SK-N-SH (cell line): ENCODE measurements at regions not wholly inside any gene's neighbourhood (a gene's known extent, or its start where the extent isn't known, plus 50 kb on each side); places are given as distances from the start of the nearest gene placed in this dataset.

ENCODE experiments used
- CHD2 ChIP-seq: fragments of 150-350 bp; IDR thresholded peaks from 2 replicates; pipeline ENCODE4 v1.6.1; 2018; ENCODE audit warnings: low read length; ENCODE audit not compliant: partially characterized antibody
- EP300 ChIP-seq, 2 experiments: IDR thresholded peaks; 2 replicates each; pipeline versions ENCODE4 v1.4.0 to v1.6.1; 2012; ENCODE audit warnings: borderline replicate concordance in 1 of 2, low read depth in 1 of 2, low read length in 1 of 2
- FOXM1 ChIP-seq: IDR thresholded peaks from 2 replicates; pipeline ENCODE4 v1.4.0; 2012; ENCODE audit warnings: low read depth, mild to moderate bottlenecking
- JUND ChIP-seq: IDR thresholded peaks from 2 replicates; pipeline ENCODE4 v1.4.0; 2012
- MXI1 ChIP-seq: IDR thresholded peaks from 2 replicates; pipeline ENCODE4 v1.6.1; 2012; ENCODE audit warnings: mild to moderate bottlenecking, low read depth, low read length, improper control_type of control experiment
- POLR2AphosphoS5 ChIP-seq: IDR thresholded peaks from 2 replicates; pipeline ENCODE4 v1.6.1; 2012; ENCODE audit warnings: low read depth, low read length
- SIN3A ChIP-seq: IDR thresholded peaks from 2 replicates; pipeline ENCODE4 v1.6.1; 2012; ENCODE audit warnings: low read depth, mild to moderate bottlenecking, low read length, moderate library complexity, borderline replicate concordance
- TAF1 ChIP-seq: IDR thresholded peaks from 2 replicates; pipeline ENCODE4 v1.6.1; 2012; ENCODE audit warnings: low read depth, mild to moderate bottlenecking, low read length, moderate library complexity, borderline replicate concordance
- TCF12 ChIP-seq: IDR thresholded peaks from 2 replicates; pipeline ENCODE4 v1.4.0; 2012
- YY1 ChIP-seq: IDR thresholded peaks from 2 replicates; pipeline ENCODE4 v1.4.0; 2012; ENCODE audit warnings: low read depth, mild to moderate bottlenecking
- TF ChIP-seq, protein P1 (sequence below): fragments of 150-350 bp; IDR thresholded peaks from 2 replicates; pipeline ENCODE4 v1.6.1; 2017; ENCODE audit warnings: antibody characterized with exemption, low read length, low read depth, borderline replicate concordance
- TF ChIP-seq, protein P2 (sequence below): fragments of 200-600 bp; sonication (generic); IDR thresholded peaks from 2 replicates; pipeline ENCODE4 v1.6.1; 2017; ENCODE audit warnings: antibody characterized with exemption, mild to moderate bottlenecking, moderate library complexity
- TF ChIP-seq, protein P3 (sequence below): IDR thresholded peaks from 2 replicates; pipeline ENCODE4 v1.6.1; 2012; ENCODE audit warnings: mild to moderate bottlenecking, low read depth, low read length, moderate library complexity

DNA sequence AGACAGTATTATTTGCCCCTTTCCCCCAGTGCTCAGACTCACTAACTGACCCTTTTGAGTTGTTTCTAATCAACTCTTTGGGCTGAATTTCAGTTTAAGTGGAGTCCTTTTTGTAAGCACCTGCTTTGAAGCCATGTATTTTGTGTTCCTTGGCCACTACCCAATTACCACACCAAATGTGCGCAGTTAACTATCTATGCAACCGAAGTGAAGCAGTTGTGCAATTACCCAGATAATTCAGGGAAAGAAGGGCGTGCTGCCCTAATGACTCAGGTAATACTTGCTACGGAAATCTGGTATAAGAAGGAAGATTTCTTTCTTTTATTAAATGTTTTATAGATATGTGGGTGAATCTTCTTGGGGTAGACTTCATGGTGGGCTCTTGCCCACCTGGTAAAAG, 371.9 kb upstream of the TBL1XR1 start:
- TF ChIP-seq, protein P1, sequence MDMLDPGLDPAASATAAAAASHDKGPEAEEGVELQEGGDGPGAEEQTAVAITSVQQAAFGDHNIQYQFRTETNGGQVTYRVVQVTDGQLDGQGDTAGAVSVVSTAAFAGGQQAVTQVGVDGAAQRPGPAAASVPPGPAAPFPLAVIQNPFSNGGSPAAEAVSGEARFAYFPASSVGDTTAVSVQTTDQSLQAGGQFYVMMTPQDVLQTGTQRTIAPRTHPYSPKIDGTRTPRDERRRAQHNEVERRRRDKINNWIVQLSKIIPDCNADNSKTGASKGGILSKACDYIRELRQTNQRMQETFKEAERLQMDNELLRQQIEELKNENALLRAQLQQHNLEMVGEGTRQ, result no peak
- TF ChIP-seq, protein P2, sequence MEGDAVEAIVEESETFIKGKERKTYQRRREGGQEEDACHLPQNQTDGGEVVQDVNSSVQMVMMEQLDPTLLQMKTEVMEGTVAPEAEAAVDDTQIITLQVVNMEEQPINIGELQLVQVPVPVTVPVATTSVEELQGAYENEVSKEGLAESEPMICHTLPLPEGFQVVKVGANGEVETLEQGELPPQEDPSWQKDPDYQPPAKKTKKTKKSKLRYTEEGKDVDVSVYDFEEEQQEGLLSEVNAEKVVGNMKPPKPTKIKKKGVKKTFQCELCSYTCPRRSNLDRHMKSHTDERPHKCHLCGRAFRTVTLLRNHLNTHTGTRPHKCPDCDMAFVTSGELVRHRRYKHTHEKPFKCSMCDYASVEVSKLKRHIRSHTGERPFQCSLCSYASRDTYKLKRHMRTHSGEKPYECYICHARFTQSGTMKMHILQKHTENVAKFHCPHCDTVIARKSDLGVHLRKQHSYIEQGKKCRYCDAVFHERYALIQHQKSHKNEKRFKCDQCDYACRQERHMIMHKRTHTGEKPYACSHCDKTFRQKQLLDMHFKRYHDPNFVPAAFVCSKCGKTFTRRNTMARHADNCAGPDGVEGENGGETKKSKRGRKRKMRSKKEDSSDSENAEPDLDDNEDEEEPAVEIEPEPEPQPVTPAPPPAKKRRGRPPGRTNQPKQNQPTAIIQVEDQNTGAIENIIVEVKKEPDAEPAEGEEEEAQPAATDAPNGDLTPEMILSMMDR, result no peak
- no peak for TF ChIP-seq POLR2AphosphoS5
- no peak for TF ChIP-seq SIN3A
- no peak for TF ChIP-seq FOXM1
- no peak for TF ChIP-seq TCF12
- no peak for TF ChIP-seq EP300 (IDR thresholded peaks at IDR 0.05; ENCODE audit: borderline replicate concordance in 1 of 2, low read depth in 1 of 2, low read length in 1 of 2)
- TF ChIP-seq MXI1, result no peak
- no peak for TF ChIP-seq TAF1
- TF ChIP-seq, protein P3, sequence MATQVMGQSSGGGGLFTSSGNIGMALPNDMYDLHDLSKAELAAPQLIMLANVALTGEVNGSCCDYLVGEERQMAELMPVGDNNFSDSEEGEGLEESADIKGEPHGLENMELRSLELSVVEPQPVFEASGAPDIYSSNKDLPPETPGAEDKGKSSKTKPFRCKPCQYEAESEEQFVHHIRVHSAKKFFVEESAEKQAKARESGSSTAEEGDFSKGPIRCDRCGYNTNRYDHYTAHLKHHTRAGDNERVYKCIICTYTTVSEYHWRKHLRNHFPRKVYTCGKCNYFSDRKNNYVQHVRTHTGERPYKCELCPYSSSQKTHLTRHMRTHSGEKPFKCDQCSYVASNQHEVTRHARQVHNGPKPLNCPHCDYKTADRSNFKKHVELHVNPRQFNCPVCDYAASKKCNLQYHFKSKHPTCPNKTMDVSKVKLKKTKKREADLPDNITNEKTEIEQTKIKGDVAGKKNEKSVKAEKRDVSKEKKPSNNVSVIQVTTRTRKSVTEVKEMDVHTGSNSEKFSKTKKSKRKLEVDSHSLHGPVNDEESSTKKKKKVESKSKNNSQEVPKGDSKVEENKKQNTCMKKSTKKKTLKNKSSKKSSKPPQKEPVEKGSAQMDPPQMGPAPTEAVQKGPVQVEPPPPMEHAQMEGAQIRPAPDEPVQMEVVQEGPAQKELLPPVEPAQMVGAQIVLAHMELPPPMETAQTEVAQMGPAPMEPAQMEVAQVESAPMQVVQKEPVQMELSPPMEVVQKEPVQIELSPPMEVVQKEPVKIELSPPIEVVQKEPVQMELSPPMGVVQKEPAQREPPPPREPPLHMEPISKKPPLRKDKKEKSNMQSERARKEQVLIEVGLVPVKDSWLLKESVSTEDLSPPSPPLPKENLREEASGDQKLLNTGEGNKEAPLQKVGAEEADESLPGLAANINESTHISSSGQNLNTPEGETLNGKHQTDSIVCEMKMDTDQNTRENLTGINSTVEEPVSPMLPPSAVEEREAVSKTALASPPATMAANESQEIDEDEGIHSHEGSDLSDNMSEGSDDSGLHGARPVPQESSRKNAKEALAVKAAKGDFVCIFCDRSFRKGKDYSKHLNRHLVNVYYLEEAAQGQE, result no peak
- no peak for TF ChIP-seq YY1
- TF ChIP-seq CHD2, result no peak
- TF ChIP-seq JUND, result no peak
